Tibial artery (tissue), 4 donors: ENCODE measurements at regions not wholly inside any gene's neighbourhood (a gene's known extent, or its start where the extent isn't known, plus 50 kb on each side); places are given as distances from the start of the nearest gene placed in this dataset.

Source experiments
- DNase-seq, 2 donors: peaks; one replicate each; pipeline ENCODE4 v3.0.0-alpha.2; 2019
- H3K27ac ChIP-seq, 2 donors: fragments of 200-600 bp; sonication (generic) in 1 of 2; 1 replicate in 1 of 2; 2 replicates in 1 of 2; pipeline ENCODE4 v1.5.1; 2018 to 2019; ENCODE audit warnings: mild to moderate bottlenecking in 1 of 2
- H3K27me3 ChIP-seq, 2 donors: fragments of 200-600 bp; sonication (generic) in 1 of 2; one replicate each; pipeline versions ENCODE4 v1.5.1 to v1.6.0; 2016 to 2019
- H3K36me3 ChIP-seq, 3 donors: fragments of 200-600 bp; sonication (generic) in 2 of 3; one replicate each; pipeline ENCODE4 v1.5.1; 2016 to 2019; ENCODE audit warnings: mild to moderate bottlenecking in 2 of 3
- H3K4me1 ChIP-seq, 4 donors: fragments of 200-600 bp; sonication (generic) in 2 of 4; 1 replicate in 3 of 4; 2 replicates in 1 of 4; pipeline ENCODE4 v1.5.1; 2016 to 2019
- H3K4me3 ChIP-seq, 2 donors: fragments of 200-600 bp; sonication (generic) in 1 of 2; 1 replicate in 1 of 2; 2 replicates in 1 of 2; pipeline ENCODE4 v1.5.1; 2018 to 2019; ENCODE audit warnings: mild to moderate bottlenecking in 2 of 2
- H3K9me3 ChIP-seq, 3 donors: fragments of 200-600 bp; sonication (generic) in 1 of 3; one replicate each; pipeline ENCODE4 v1.5.1; 2016 to 2019
- CTCF ChIP-seq, 2 experiments: fragments of 200-600 bp in 1 of 2; fragments of 450-650 bp in 1 of 2; IDR thresholded peaks; one replicate each; pipeline ENCODE4 v1.5.1; 2017 to 2019; ENCODE audit warnings: antibody characterized with exemption in 2 of 2, mild to moderate bottlenecking in 1 of 2, moderate library complexity in 1 of 2
- intact Hi-C: fragments of 100-400 bp; cut with DNase I; formaldehyde crosslinking; loops from one replicate; pipeline ENCODE4 v1.15.0; 2023; ENCODE audit warnings: low total_unique reads

- H3K27ac ChIP-seq: no peak overlapping the region
- H3K27me3 ChIP-seq: no peaks in the 10 kb centered on the region
- intact Hi-C loops: no loop called here
- no peaks in the 10 kb centered on the region for H3K4me1 ChIP-seq
- H3K4me3 ChIP-seq: no peak overlapping the region
- TF ChIP-seq CTCF (IDR thresholded peaks at IDR 0.05): no peak
- peaks cover 2 to 5% (median 4%) of the 10 kb centered on the region in 3 donors for H3K9me3 ChIP-seq
- no peaks in the 10 kb centered on the region for H3K36me3 ChIP-seq
- DNase-seq: no peak
Measured at GRCh38 chr2:14942987-14943386, 310.5 kb downstream of the LRATD1 start.

- Histone ChIP-seq H3K9me3 (peaks cover 2 to 5% (median 4%) of the 10 kb centered on the region in 3 donors), H3K27me3 (no peaks in the 10 kb centered on the region), H3K4me3 (no peak overlapping the region), H3K36me3 (no peaks in the 10 kb centered on the region), H3K4me1 (no peaks in the 10 kb centered on the region), H3K27ac (no peak overlapping the region)
- TF ChIP-seq CTCF (IDR thresholded peaks at IDR 0.05): no peak
- intact Hi-C loops: no loop called here
- no peak for DNase-seq
Measured at GRCh38 chr2:14944562-14945346, 312.2 kb downstream of the LRATD1 start.

DNA sequence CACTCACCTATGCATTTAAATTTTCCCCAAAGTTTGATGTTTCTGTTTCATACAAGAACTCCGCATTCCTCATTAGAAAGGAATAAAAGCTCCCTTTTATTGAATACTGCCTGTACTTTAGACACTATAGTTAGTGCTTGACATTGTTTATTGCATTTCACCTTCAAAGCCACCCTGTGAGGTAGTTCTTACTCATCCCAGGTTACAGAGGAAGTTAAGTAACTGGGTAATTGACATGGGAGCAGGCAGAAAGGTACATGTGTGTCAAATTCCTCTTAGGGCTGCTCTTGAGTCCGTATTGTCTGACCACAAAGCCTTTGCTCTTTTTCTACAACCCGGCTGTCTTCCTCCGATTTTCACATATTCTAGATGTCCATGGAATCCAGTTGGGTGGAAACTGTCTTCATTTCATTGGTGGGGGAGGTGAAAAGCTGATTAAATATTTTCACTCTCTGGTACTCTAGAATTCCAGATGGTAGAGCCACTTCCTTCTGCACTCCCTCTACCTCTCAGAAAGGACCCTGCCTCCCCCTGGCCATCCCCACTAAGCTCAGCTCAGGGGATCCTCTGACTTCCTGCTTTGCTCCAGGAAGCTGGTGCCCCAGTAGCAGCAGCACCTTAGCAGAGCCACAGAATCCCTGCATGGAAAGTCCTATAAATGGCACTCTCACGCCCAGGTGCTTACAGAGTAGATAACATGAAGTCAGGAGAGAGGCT, 319.2 kb downstream of the LRATD1 start:
- no peaks in the 10 kb centered on the region for H3K4me1 ChIP-seq
- intact Hi-C loops: no loop called here
- no peak for TF ChIP-seq CTCF (IDR thresholded peaks at IDR 0.05)

GRCh38 chr2:14952400-14952963, 320.0 kb downstream of the LRATD1 start:
- DNase-seq: no peak
- no peaks in the 10 kb centered on the region for H3K27me3 ChIP-seq
- TF ChIP-seq CTCF (IDR thresholded peaks at IDR 0.05): no peak
- no peaks in the 10 kb centered on the region for H3K36me3 ChIP-seq
- intact Hi-C loops: no loop called here
- no peaks in the 10 kb centered on the region for H3K9me3 ChIP-seq
- no peaks in the 10 kb centered on the region for H3K4me1 ChIP-seq
- H3K27ac ChIP-seq: no peak overlapping the region
- H3K4me3 ChIP-seq: no peak overlapping the region

More for the DNA sequence above, 319.2 kb downstream of the LRATD1 start:
- no peaks in the 10 kb centered on the region for H3K27me3 ChIP-seq
- DNase-seq: no peak
- H3K4me3 ChIP-seq: no peak overlapping the region
- H3K27ac ChIP-seq: no peak overlapping the region
- H3K36me3 ChIP-seq: no peaks in the 10 kb centered on the region
- H3K9me3 ChIP-seq: no peaks in the 10 kb centered on the region

- TF ChIP-seq CTCF (IDR thresholded peaks at IDR 0.05): no peak
- Histone ChIP-seq H3K9me3 (no peaks in the 10 kb centered on the region), H3K27me3 (no peaks in the 10 kb centered on the region), H3K27ac (no peak overlapping the region), H3K4me3 (no peak overlapping the region), H3K4me1 (no peaks in the 10 kb centered on the region), H3K36me3 (no peaks in the 10 kb centered on the region)
- no peak for DNase-seq
- intact Hi-C loops: no loop called here
Measured at GRCh38 chr2:14960686-14961324, 328.3 kb downstream of the LRATD1 start.
